Parathyroid adenoma (tissue), 2 donors: ENCODE measurements at regions not wholly inside any gene's neighbourhood (a gene's known extent, or its start where the extent isn't known, plus 50 kb on each side); places are given as distances from the start of the nearest gene placed in this dataset.

ENCODE experiments used
- H2AFZ ChIP-seq: fragments of 300-600 bp; sonication (generic); one replicate; pipeline ENCODE4 v1.7.0; 2017; ENCODE audit warnings: antibody characterized with exemption, mild to moderate bottlenecking
- H3K27ac ChIP-seq: fragments of 300-600 bp; sonication (generic); one replicate; pipeline ENCODE4 v1.7.0; 2017
- H3K27me3 ChIP-seq: fragments of 300-600 bp; sonication (generic); one replicate; pipeline ENCODE4 v1.7.0; 2017; ENCODE audit warnings: low read length; ENCODE audit not compliant: control insufficient read depth, insufficient read depth
- H3K36me3 ChIP-seq: fragments of 300-600 bp; sonication (generic); one replicate; pipeline ENCODE4 v1.7.0; 2017; ENCODE audit warnings: low read length; ENCODE audit not compliant: control insufficient read depth, insufficient read depth
- H3K4me1 ChIP-seq: fragments of 300-600 bp; sonication (generic); one replicate; pipeline ENCODE4 v1.7.0; 2017; ENCODE audit warnings: control low read depth
- H3K4me2 ChIP-seq: fragments of 300-600 bp; sonication (generic); one replicate; pipeline ENCODE4 v1.7.0; 2017; ENCODE audit warnings: low read length
- H3K4me3 ChIP-seq: fragments of 300-600 bp; sonication (generic); one replicate; pipeline ENCODE4 v1.7.0; 2017; ENCODE audit warnings: low read depth, low read length
- H3K79me2 ChIP-seq: fragments of 300-600 bp; sonication (generic); one replicate; pipeline ENCODE4 v1.7.0; 2017; ENCODE audit warnings: control low read depth
- H3K9ac ChIP-seq: fragments of 300-600 bp; sonication (generic); one replicate; pipeline ENCODE4 v1.7.0; 2017; ENCODE audit warnings: mild to moderate bottlenecking
- H3K9me3 ChIP-seq: fragments of 300-600 bp; sonication (generic); one replicate; pipeline ENCODE4 v1.7.0; 2017; ENCODE audit warnings: low read length; ENCODE audit not compliant: control insufficient read depth
- TF ChIP-seq, protein P1 (sequence below): fragments of 300-600 bp; sonication (generic); IDR thresholded peaks from one replicate; pipeline ENCODE4 v1.7.0; 2017; ENCODE audit warnings: antibody characterized with exemption, mild to moderate bottlenecking
- donor health status: primary hyperparathyroidism.

DNA sequence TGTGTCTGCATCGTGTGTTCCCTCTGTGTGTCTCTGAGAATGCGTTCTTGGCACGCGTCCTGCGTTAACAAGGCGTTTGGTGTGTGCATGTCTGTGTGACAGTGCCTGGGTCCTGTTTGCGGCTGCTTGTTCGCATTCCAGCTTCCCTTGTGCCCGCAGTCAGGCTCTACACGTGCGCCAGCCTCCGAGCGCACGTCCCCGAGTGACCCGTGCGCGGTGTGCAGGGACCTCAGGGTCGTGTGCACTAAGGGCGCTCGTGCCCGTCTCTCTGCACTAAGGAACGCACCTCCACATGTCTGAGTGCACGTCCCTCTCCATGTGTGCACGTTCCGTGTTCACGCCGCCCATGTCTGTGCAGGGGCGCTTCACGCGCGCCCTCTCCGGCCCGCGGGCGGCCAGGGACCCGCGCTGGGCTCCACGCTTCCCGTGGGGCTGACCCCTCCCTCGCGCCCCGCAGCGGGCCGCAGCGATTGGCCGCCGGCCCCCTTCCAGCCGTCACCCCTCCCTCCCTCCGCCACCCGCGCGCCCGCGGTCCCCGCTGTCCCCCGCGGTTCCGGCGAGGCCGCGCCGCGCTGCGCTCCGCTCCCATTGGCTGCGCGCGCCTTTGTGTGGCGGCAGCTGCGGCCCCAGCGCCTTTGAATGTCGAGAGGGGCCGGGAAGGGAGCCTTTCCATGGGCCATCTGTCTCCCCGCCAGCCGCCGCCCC, 229.4 kb downstream of the HAUS1 start:
- Histone ChIP-seq H3K36me3 (no peaks in the 10 kb centered on the region), H3K27ac (peak overlapping the region; percentile 93), H3K9me3 (no peaks in the 10 kb centered on the region), H3K4me3 (peak overlapping the region; percentile 54), H2AFZ (peak overlapping the region; percentile 90), H3K9ac (no peak overlapping the region), H3K27me3 (no peaks in the 10 kb centered on the region), H3K4me2 (peak overlapping the region; percentile 75), H3K4me1 (peaks cover 38% of the 10 kb centered on the region), H3K79me2 (peaks cover 12% of the 10 kb centered on the region)
- TF ChIP-seq, protein P1, sequence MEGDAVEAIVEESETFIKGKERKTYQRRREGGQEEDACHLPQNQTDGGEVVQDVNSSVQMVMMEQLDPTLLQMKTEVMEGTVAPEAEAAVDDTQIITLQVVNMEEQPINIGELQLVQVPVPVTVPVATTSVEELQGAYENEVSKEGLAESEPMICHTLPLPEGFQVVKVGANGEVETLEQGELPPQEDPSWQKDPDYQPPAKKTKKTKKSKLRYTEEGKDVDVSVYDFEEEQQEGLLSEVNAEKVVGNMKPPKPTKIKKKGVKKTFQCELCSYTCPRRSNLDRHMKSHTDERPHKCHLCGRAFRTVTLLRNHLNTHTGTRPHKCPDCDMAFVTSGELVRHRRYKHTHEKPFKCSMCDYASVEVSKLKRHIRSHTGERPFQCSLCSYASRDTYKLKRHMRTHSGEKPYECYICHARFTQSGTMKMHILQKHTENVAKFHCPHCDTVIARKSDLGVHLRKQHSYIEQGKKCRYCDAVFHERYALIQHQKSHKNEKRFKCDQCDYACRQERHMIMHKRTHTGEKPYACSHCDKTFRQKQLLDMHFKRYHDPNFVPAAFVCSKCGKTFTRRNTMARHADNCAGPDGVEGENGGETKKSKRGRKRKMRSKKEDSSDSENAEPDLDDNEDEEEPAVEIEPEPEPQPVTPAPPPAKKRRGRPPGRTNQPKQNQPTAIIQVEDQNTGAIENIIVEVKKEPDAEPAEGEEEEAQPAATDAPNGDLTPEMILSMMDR: no peak

DNA sequence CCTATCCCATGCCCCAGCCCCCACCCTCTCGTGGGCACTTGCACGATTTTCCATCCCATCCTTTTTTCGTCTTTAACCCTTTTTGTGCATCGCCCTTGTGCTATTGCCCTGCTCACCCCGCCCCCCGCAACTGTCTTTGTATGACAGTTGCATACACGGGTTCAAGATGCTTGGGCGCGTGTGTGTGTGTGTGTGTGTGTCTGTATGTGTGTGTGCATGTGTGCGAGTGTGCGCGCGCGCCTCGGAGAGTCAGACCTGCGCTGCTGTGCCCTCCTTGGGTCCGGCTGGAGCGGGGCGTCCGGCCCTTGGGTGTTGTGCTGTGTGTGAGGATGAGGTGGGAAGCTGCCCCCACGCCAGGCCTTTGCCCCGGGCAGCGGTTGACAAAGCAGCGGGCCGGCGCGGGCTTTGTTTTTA, 230.7 kb downstream of the HAUS1 start:
- Histone ChIP-seq H2AFZ (peak overlapping the region; percentile 84), H3K27me3 (no peaks in the 10 kb centered on the region), H3K79me2 (peaks cover 16% of the 10 kb centered on the region), H3K4me2 (peak overlapping the region; percentile 77), H3K27ac (peak overlapping the region; percentile 93), H3K9me3 (no peaks in the 10 kb centered on the region), H3K4me3 (peak overlapping the region; percentile 73), H3K36me3 (no peaks in the 10 kb centered on the region), H3K9ac (peak overlapping the region; percentile 29), H3K4me1 (peaks cover 42% of the 10 kb centered on the region)
- TF ChIP-seq, protein P1: no peak

DNA sequence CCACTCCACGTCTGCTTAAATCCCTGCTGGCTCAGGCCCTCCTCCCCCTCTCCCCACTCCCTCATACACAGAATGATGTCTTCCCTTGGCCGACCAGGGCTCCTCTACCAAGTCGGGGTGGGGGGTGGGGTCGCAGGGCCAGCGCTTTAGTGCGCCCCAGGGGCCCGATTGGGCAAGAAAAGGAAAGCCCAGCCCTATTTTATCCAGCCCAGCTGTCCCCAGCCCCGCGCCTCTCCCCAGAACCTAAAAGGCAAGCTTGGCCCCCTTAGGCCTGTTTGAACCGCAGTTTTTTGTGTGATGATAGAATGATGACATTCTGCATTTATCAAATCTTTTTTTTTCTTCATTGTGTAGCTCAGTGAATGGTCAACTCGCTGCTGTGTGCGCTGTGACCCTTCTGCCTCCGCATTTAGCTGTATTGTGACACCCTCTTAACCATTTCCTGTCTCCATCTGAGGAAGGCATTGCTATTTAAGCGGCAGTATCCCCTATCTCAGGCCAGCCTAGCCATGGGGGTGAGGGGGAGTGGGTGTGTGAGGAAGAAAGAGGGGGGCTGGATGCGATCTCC, 231.4 kb downstream of the HAUS1 start:
- peak overlapping the region; percentile 77 for H3K4me2 ChIP-seq
- H3K79me2 ChIP-seq: peaks cover 24% of the 10 kb centered on the region
- peak overlapping the region; percentile 93 for H3K27ac ChIP-seq
- no peaks in the 10 kb centered on the region for H3K36me3 ChIP-seq
- peak overlapping the region; percentile 84 for H2AFZ ChIP-seq
- H3K9me3 ChIP-seq: no peaks in the 10 kb centered on the region
- H3K27me3 ChIP-seq: no peaks in the 10 kb centered on the region
- no peak overlapping the region for H3K9ac ChIP-seq
- H3K4me3 ChIP-seq: no peak overlapping the region
- TF ChIP-seq, protein P1: no peak
- peaks cover 48% of the 10 kb centered on the region for H3K4me1 ChIP-seq

DNA sequence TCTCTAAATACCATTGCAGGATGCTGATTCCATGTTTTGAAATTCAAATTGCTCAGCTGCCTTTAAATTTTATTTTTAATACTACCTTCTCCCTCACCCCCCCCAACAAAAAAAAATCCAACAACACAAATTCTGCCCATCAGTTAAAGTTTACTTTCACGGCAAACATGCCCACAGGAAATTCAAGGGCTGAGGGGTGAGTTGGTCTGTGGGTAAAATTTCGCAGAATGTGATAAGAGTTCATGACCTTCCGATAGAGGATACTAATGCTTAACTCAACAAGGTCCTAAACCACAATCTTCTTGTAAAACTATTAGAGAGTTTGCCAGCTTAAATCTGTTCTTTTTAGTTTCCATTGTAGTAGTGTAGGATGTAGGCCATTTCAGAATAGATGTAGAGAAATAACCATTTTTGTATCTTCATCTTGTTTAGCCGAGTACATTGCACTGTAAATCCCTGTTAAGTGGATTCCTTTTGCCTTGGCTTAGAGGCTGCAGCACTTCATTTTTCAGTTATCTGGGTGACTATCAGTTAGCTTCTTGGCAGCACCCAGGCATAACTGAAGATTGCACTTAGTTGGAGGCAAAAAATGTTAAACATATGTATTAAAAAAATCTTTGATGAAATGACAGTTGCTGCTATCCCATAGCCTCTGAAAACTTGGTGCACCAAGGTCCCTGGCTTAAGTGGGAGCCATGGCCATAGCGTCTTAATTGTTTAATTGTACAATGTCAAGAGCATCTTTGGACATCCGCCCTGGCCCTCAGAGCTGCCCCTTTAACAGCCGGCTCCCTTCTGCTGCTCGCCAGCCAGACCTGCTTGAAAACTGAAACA, 232.3 kb downstream of the HAUS1 start:
- Histone ChIP-seq H3K9ac (no peak overlapping the region), H3K27me3 (no peaks in the 10 kb centered on the region), H3K36me3 (no peaks in the 10 kb centered on the region), H3K4me1 (peaks cover 49% of the 10 kb centered on the region), H3K79me2 (peaks cover 31% of the 10 kb centered on the region), H2AFZ (no peak overlapping the region), H3K27ac (peak overlapping the region; percentile 93), H3K9me3 (no peaks in the 10 kb centered on the region), H3K4me3 (peak overlapping the region; percentile 16), H3K4me2 (peak overlapping the region; percentile 77)
- TF ChIP-seq, protein P1: no peak
